RWPE1 (cell line): ENCODE measurements at regions not wholly inside any gene's neighbourhood (a gene's known extent, or its start where the extent isn't known, plus 50 kb on each side); places are given as distances from the start of the nearest gene placed in this dataset.
"Not testable (repeated sequence)": the region's sequence is repeated elsewhere in the genome, so short reads cannot be mapped to it uniquely, and the experiment has no call there.

Experiments used
- CTCF ChIA-PET: fragments of 350-600 bp; sonication (Branson Sonifier 250); formaldehyde crosslinking; extraction: SDS; loops from one replicate; lab custom pipeline; 2021; lab: Yijun Ruan, JAX
- POLR2A ChIA-PET: fragments of 400-600 bp; formaldehyde crosslinking; extraction: SDS; loops from one replicate; lab custom pipeline; 2020; ENCODE audit warnings: antibody characterized with exemption; ENCODE audit not compliant: low non-redundant PET; lab: Yijun Ruan, JAX
- DNase-seq: peaks from one replicate; pipeline ENCODE4 v3.0.0; 2012; ENCODE audit warnings: low spot score
- H3K27ac ChIP-seq: fragments of 450-650 bp; 2 replicates; pipeline ENCODE4 v1.5.1; 2017
- TF ChIP-seq, protein P1 (sequence below): fragments of 450-650 bp; conservative IDR thresholded peaks from 2 replicates; pipeline ENCODE4 v1.5.1; 2017; ENCODE audit warnings: low read depth, mild to moderate bottlenecking

DNA sequence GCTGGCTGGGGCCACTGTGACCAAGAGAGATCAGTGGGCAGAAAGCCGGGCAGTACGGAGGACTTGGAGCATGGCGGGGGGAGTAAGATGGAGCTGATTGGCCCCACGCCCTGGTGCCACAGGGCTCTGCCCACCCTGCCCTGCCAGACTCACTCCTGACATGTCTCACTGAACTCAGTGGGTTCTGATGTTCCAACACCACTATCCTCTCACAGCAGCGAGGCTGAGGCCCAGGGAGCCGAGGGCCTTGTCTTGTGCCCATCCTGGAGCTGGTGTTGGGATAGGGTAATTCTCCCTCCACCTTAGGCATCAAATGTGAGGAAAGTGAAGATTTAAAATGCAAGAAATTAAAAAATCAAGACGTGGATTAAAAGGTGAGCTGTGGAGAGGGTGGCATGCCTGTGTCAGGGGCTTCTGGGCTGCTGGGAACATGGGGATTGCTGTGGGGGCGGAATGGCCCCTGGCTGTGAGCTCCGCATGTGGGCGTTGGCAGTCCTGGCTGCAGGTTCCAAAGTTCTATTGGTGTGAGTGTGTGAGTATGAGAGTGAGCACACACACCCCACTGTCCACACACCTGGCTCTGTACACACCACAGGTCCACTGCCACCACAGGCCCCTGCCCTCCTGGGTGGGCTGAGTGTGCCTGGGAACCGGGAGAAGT lies 283.5 kb upstream of the HS6ST1 start:
- ChIA-PET CTCF (no interaction called here), POLR2A (no interaction called here)
- no peak for DNase-seq
- H3K27ac ChIP-seq = no peak overlapping the region
- TF ChIP-seq, protein P1, sequence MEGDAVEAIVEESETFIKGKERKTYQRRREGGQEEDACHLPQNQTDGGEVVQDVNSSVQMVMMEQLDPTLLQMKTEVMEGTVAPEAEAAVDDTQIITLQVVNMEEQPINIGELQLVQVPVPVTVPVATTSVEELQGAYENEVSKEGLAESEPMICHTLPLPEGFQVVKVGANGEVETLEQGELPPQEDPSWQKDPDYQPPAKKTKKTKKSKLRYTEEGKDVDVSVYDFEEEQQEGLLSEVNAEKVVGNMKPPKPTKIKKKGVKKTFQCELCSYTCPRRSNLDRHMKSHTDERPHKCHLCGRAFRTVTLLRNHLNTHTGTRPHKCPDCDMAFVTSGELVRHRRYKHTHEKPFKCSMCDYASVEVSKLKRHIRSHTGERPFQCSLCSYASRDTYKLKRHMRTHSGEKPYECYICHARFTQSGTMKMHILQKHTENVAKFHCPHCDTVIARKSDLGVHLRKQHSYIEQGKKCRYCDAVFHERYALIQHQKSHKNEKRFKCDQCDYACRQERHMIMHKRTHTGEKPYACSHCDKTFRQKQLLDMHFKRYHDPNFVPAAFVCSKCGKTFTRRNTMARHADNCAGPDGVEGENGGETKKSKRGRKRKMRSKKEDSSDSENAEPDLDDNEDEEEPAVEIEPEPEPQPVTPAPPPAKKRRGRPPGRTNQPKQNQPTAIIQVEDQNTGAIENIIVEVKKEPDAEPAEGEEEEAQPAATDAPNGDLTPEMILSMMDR = no peak

DNA sequence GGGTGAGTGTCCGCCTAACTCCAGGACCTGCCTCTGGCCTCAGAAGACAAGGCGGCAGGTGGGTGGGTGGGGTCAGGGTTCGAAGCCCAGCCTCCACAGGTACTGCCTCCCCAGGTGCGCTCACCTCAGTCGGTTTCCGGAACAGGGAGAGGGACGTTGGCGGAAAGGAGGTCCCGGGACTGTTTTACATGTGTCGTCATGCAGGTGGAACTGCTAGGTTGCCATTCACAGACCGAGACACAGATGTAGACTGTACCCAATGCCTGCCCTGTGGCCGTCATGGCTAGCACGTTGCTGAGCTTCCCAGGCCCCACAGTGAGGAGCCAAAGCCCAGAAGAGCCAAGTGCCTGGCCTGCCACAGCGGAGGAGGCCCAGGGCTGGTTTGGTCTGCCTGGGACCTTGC lies 284.0 kb upstream of the HS6ST1 start:
- DNase-seq = no peak
- no peak overlapping the region for H3K27ac ChIP-seq
- POLR2A ChIA-PET = no interaction called here
- CTCF ChIA-PET = no interaction called here
- TF ChIP-seq, protein P1 = no peak

GRCh38 chr2:128603411-128603924 lies 284.8 kb upstream of the HS6ST1 start:
- TF ChIP-seq, protein P1 = no peak
- no peak for DNase-seq
- CTCF ChIA-PET = no interaction called here
- POLR2A ChIA-PET = no interaction called here
- H3K27ac ChIP-seq = no peak overlapping the region

GRCh38 chr2:128604045-128604444 lies 285.4 kb upstream of the HS6ST1 start:
- no peak overlapping the region for H3K27ac ChIP-seq
- DNase-seq = no peak
- CTCF ChIA-PET = interaction anchor here (0.6 kb wide), 1 partner anchor 27 kb away, joined by 3 read pairs; no protein-coding TSS in a partner anchor
- POLR2A ChIA-PET = no interaction called here
- TF ChIP-seq, protein P1 = no peak

GRCh38 chr2:128604581-128604980 lies 285.9 kb upstream of the HS6ST1 start:
- POLR2A ChIA-PET, DNase-seq, H3K27ac ChIP-seq: not testable (repeated sequence)
- CTCF ChIA-PET = interaction anchor here (0.6 kb wide), 1 partner anchor 26 kb away, joined by 3 read pairs; no protein-coding TSS in a partner anchor

DNA sequence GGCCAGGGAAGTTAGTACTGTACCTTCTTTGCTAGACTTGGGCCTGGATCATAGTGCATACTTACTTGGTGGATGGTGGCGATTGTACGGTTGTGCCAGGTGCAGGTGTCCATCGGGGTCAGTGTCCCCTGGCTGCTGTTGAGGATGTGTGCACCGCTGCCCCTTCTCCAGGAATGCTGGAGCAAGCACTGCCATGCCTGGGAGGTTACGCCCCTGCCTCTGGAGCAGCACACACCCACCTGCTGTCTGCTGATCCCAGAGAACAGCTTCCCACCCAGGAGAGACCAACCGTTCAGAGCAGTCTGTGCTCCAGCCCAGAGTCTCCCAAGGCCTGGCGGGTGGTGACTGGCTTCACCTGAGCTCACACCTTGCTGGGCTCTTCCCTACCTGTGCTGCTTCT lies 286.8 kb upstream of the HS6ST1 start:
- H3K27ac ChIP-seq = no peak overlapping the region
- TF ChIP-seq, protein P1 = no peak
- ChIA-PET CTCF (no interaction called here), POLR2A (no interaction called here)
- no peak for DNase-seq

- TF ChIP-seq, protein P1 = no peak
- no peak overlapping the region for H3K27ac ChIP-seq
- ChIA-PET CTCF (no interaction called here), POLR2A (no interaction called here)
- no peak for DNase-seq
Observed at GRCh38 chr2:128605931-128606330, 287.3 kb upstream of the HS6ST1 start.
